Ovary (tissue), 7 donors: ENCODE measurements at regions not wholly inside any gene's neighbourhood (a gene's known extent, or its start where the extent isn't known, plus 50 kb on each side); places are given as distances from the start of the nearest gene placed in this dataset.
"Not testable (repeated sequence)": the region's sequence is repeated elsewhere in the genome, so short reads cannot be mapped to it uniquely, and the experiment has no call there.

Experiments used
- DNase-seq, 5 donors: peaks; one replicate each; pipeline ENCODE4 v3.0.0-alpha.2; 2019 to 2020
- H3K27ac ChIP-seq, 2 donors: fragments of 200-600 bp; one replicate each; pipeline versions ENCODE4 v1.5.1 to v1.8.0; 2019 to 2022
- H3K27me3 ChIP-seq: fragments of 200-600 bp; one replicate; pipeline ENCODE4 v1.8.0; 2022
- H3K36me3 ChIP-seq: fragments of 200-600 bp; sonication (generic); one replicate; pipeline ENCODE4 v1.5.1; 2019
- H3K4me1 ChIP-seq: one replicate; pipeline ENCODE4 v1.8.1; 2013; ENCODE audit warnings: mild to moderate bottlenecking, moderate library complexity; ENCODE audit not compliant: insufficient read depth
- H3K4me3 ChIP-seq: fragments of 200-600 bp; sonication (generic); one replicate; pipeline ENCODE4 v1.5.1; 2017
- H3K9me3 ChIP-seq, 2 donors: fragments of 200-600 bp in 1 of 2; sonication (generic) in 1 of 2; one replicate each; pipeline versions ENCODE4 v1.5.1 to v1.8.1; 2013 to 2019; ENCODE audit warnings: mild to moderate bottlenecking in 1 of 2, moderate library complexity in 1 of 2
- CTCF ChIP-seq, 3 donors: fragments of 450-650 bp in 2 of 3; fragments of 200-600 bp in 1 of 3; IDR thresholded peaks; one replicate each; pipeline versions ENCODE4 v1.5.1 to v1.8.0; 2016 to 2022; ENCODE audit warnings: antibody characterized with exemption in 3 of 3, mild to moderate bottlenecking in 1 of 3
- EP300 ChIP-seq: sonication (generic); formaldehyde crosslinking; IDR thresholded peaks from one replicate; pipeline ENCODE4 v1.6.1; 2017; ENCODE audit warnings: antibody characterized with exemption
- POLR2A ChIP-seq: fragments of 450-650 bp; IDR thresholded peaks from one replicate; pipeline ENCODE4 v1.6.1; 2017; ENCODE audit warnings: antibody characterized with exemption, mild to moderate bottlenecking, moderate library complexity
- WGBS, 3 donors: extraction: QIAGEN DNeasy Blood & Tissue Kit in 1 of 3; methylation state at CpG; one replicate each; pipeline versions ENCODE4 v1.1.5 to v1.1.7; 2013 to 2017; 5-methylcytosine and 5-hydroxymethylcytosine counted together
- intact Hi-C, 4 donors: fragments of 100-400 bp; cut with DNase I; formaldehyde crosslinking; loops; one replicate each; pipeline versions ENCODE4 v1.11.0 to v1.15.1; 2022 to 2023
- donor health status: DM: no; HTN: no; CAD: no; lungs with moderate emphysema.
- donor health status: DM: no; HTN: no; CAD: no.
- donor health status: Bipolar disorder and iron deficiency.
- donor health status: DM: no; HTN: no; CAD: no.
- donor health status: DM: yes; HTN: yes; CAD: no.

GRCh38 chr13:20311596-20311995 is 79.5 kb upstream of the GJB6 start:
- H3K27ac ChIP-seq: no peak overlapping the region
- H3K4me3 ChIP-seq: no peak overlapping the region
- H3K4me1 ChIP-seq: no peaks in the 10 kb centered on the region
- intact Hi-C loops: no loop called here
- H3K36me3 ChIP-seq: no peaks in the 10 kb centered on the region
- H3K27me3 ChIP-seq: no peaks in the 10 kb centered on the region
- TF ChIP-seq EP300 (no peak), POLR2A (no peak), CTCF (IDR thresholded peaks at IDR 0.05) (no peak)
- WGBS, 3 donors: 62 to 68% (median 66%) methylated on average over 2 of the region's 2 CpGs
- no peaks in the 10 kb centered on the region for H3K9me3 ChIP-seq
- DNase-seq: no peak

GRCh38 chr13:20311022-20311421 is 78.9 kb upstream of the GJB6 start:
- H3K27ac ChIP-seq: no peak overlapping the region

GRCh38 chr13:20306039-20306438 is 73.9 kb upstream of the GJB6 start:
- no peak for DNase-seq

More at GRCh38 chr13:20311022-20311421, 78.9 kb upstream of the GJB6 start:
- no peak for TF ChIP-seq POLR2A
- TF ChIP-seq CTCF (IDR thresholded peaks at IDR 0.05): no peak
- TF ChIP-seq EP300: no peak
- H3K9me3 ChIP-seq: no peaks in the 10 kb centered on the region
- no peaks in the 10 kb centered on the region for H3K27me3 ChIP-seq
- no peaks in the 10 kb centered on the region for H3K4me1 ChIP-seq
- WGBS, 3 donors: 87 to 95% (median 93%) methylated on average over 2 of the region's 2 CpGs
- DNase-seq: no peak
- H3K36me3 ChIP-seq: no peaks in the 10 kb centered on the region
- H3K4me3 ChIP-seq: no peak overlapping the region
- intact Hi-C loops: no loop called here

GRCh38 chr13:20305587-20305986 is 73.5 kb upstream of the GJB6 start:
- TF ChIP-seq CTCF (IDR thresholded peaks at IDR 0.05) (no peak), POLR2A (no peak), EP300 (no peak)
- Histone ChIP-seq H3K36me3 (no peaks in the 10 kb centered on the region), H3K4me3 (no peak overlapping the region), H3K9me3 (no peaks in the 10 kb centered on the region), H3K4me1 (no peaks in the 10 kb centered on the region), H3K27ac (no peak overlapping the region), H3K27me3 (no peaks in the 10 kb centered on the region)
- whole genome bisulfite sequencing, 3 donors: 29 to 32% (median 30%) methylated on average over 2 of the region's 2 CpGs
- DNase-seq: no peak
- intact Hi-C loops: no loop called here

More at GRCh38 chr13:20306039-20306438, 73.9 kb upstream of the GJB6 start:
- no peak overlapping the region for H3K4me3 ChIP-seq
- TF ChIP-seq EP300 (no peak), CTCF (IDR thresholded peaks at IDR 0.05) (no peak)
- H3K9me3 ChIP-seq: no peaks in the 10 kb centered on the region
- no peaks in the 10 kb centered on the region for H3K4me1 ChIP-seq
- WGBS, 3 donors: 82 to 88% (median 87%) methylated on average over 6 of the region's 6 CpGs
- H3K36me3 ChIP-seq: no peaks in the 10 kb centered on the region
- no peak overlapping the region for H3K27ac ChIP-seq
- no peaks in the 10 kb centered on the region for H3K27me3 ChIP-seq
- intact Hi-C loops: no loop called here

- intact Hi-C loops, H3K9me3 ChIP-seq, DNase-seq, H3K27me3 ChIP-seq, H3K4me1 ChIP-seq, H3K4me3 ChIP-seq, H3K36me3 ChIP-seq, H3K27ac ChIP-seq: not testable (repeated sequence)
- 95 to 100% (median 96%) methylated on average over 4 of the region's 4 CpGs for WGBS, 3 donors
Measured at GRCh38 chr13:20304061-20304460, 71.9 kb upstream of the GJB6 start.
